Gastroesophageal sphincter (tissue), 3 donors: ENCODE measurements at regions not wholly inside any gene's neighbourhood (a gene's known extent, or its start where the extent isn't known, plus 50 kb on each side); places are given as distances from the start of the nearest gene placed in this dataset.

Source experiments
- EP300 ChIP-seq: sonication (generic); formaldehyde crosslinking; IDR thresholded peaks from one replicate; pipeline ENCODE4 v1.6.1; 2017; ENCODE audit warnings: antibody characterized with exemption, mild to moderate bottlenecking
- POLR2A ChIP-seq, 2 donors: fragments of 450-650 bp; IDR thresholded peaks; one replicate each; pipeline ENCODE4 v1.6.1; 2017; ENCODE audit warnings: antibody characterized with exemption in 2 of 2, mild to moderate bottlenecking in 2 of 2, moderate library complexity in 1 of 2
- POLR2AphosphoS5 ChIP-seq: sonication (generic); formaldehyde crosslinking; IDR thresholded peaks from one replicate; pipeline ENCODE4 v1.6.1; 2017; ENCODE audit warnings: antibody characterized with exemption
- TF ChIP-seq, protein P1 (sequence below), 4 experiments: fragments of 200-600 bp in 2 of 4; fragments of 450-650 bp in 2 of 4; sonication (generic) in 1 of 4; IDR thresholded peaks; one replicate each; pipeline ENCODE4 v1.5.1; 2017 to 2019; ENCODE audit warnings: antibody characterized with exemption in 4 of 4, mild to moderate bottlenecking in 2 of 4, moderate library complexity in 2 of 4

DNA sequence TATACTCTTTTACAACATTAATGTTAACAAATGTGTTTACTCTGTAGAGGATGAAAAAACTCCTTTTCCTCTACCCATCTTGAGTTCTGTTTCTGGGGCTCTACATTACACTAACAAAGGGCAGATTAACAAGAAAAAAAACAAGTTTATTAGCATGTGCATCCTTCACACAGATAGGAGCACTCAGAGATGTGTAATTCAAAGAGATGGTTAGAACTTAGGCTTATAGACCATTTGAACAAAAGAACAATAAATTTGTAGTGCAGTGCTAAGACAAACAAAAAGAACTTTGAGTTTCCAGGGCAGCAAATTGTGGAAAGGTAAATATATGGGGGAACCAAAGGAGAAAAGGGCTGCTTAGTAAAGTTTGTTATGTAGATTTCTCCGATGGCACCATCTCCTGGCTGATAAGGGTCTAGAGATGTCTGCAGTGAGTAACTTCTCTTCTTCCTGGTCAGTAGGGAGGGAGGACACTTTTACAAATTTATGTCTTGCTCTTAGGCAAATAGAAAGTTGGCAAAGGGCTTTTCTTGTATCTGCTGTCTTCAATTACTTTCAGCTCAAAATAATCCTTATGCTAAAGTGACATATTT is 1249.9 kb upstream of the TENM3 start:
- TF ChIP-seq, protein P1, sequence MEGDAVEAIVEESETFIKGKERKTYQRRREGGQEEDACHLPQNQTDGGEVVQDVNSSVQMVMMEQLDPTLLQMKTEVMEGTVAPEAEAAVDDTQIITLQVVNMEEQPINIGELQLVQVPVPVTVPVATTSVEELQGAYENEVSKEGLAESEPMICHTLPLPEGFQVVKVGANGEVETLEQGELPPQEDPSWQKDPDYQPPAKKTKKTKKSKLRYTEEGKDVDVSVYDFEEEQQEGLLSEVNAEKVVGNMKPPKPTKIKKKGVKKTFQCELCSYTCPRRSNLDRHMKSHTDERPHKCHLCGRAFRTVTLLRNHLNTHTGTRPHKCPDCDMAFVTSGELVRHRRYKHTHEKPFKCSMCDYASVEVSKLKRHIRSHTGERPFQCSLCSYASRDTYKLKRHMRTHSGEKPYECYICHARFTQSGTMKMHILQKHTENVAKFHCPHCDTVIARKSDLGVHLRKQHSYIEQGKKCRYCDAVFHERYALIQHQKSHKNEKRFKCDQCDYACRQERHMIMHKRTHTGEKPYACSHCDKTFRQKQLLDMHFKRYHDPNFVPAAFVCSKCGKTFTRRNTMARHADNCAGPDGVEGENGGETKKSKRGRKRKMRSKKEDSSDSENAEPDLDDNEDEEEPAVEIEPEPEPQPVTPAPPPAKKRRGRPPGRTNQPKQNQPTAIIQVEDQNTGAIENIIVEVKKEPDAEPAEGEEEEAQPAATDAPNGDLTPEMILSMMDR (IDR thresholded peaks at IDR 0.05) = no peak
- no peak for TF ChIP-seq EP300
- no peak for TF ChIP-seq POLR2A (IDR thresholded peaks at IDR 0.05)
- TF ChIP-seq POLR2AphosphoS5 = no peak
